Mesendoderm (in vitro differentiated cells): ENCODE measurements at regions not wholly inside any gene's neighbourhood (a gene's known extent, or its start where the extent isn't known, plus 50 kb on each side); places are given as distances from the start of the nearest gene placed in this dataset.
A peak's percentile ranks its signal among the peaks of the same experiment; 100 is the strongest.

Experiments used
- DNase-seq: peaks from one replicate; pipeline ENCODE4 v3.0.0; 2013
- H2AK5ac ChIP-seq: 2 replicates; pipeline ENCODE4 v1.6.1; 2013; ENCODE audit warnings: low read length, inconsistent platforms
- H2BK120ac ChIP-seq: 2 replicates; pipeline ENCODE4 v1.6.1; 2013; ENCODE audit warnings: low read depth, mild to moderate bottlenecking, low read length, moderate library complexity, mixed read lengths
- H2BK15ac ChIP-seq: replicated peaks from 2 replicates; pipeline ENCODE4 v1.6.1; 2013; ENCODE audit warnings: low read depth, mild to moderate bottlenecking, moderate library complexity
- H2BK5ac ChIP-seq: 2 replicates; pipeline ENCODE4 v1.6.1; 2013; ENCODE audit warnings: low read length, inconsistent platforms
- H3K18ac ChIP-seq: 2 replicates; pipeline ENCODE4 v1.6.1; 2013; ENCODE audit warnings: mild to moderate bottlenecking, low read length, mixed read lengths
- H3K23ac ChIP-seq: one replicate; pipeline ENCODE4 v1.6.1; 2013; ENCODE audit warnings: low read length
- H3K27ac ChIP-seq: 2 replicates; pipeline ENCODE4 v1.5.1; 2013; ENCODE audit warnings: low read depth, mild to moderate bottlenecking, inconsistent platforms, low read length, moderate library complexity
- H3K27me3 ChIP-seq: 2 replicates; pipeline ENCODE4 v1.6.1; 2013; ENCODE audit warnings: low read length, control low read depth, mild to moderate bottlenecking, inconsistent platforms; ENCODE audit not compliant: insufficient read depth, poor library complexity
- H3K36me3 ChIP-seq: 2 replicates; pipeline ENCODE4 v1.6.1; 2013; ENCODE audit warnings: low read length, inconsistent platforms; ENCODE audit not compliant: control insufficient read depth, insufficient read depth
- H3K4ac ChIP-seq: one replicate; pipeline ENCODE4 v1.6.1; 2013; ENCODE audit warnings: low read depth, mild to moderate bottlenecking, low read length, moderate library complexity
- H3K4me1 ChIP-seq: 2 replicates; pipeline ENCODE4 v1.6.1; 2013; ENCODE audit warnings: low read depth, low read length, inconsistent platforms; ENCODE audit not compliant: control insufficient read depth
- H3K4me2 ChIP-seq: 2 replicates; pipeline ENCODE4 v1.6.1; 2013; ENCODE audit warnings: low read length
- H3K4me3 ChIP-seq: 2 replicates; pipeline ENCODE4 v1.5.1; 2013; ENCODE audit warnings: mild to moderate bottlenecking, low read length
- H3K56ac ChIP-seq: one replicate; pipeline ENCODE4 v1.6.1; 2013; ENCODE audit warnings: low read length
- H3K79me1 ChIP-seq: 2 replicates; pipeline ENCODE4 v1.6.1; 2013; ENCODE audit warnings: low read length, inconsistent platforms
- H3K79me2 ChIP-seq: 2 replicates; pipeline ENCODE4 v1.6.1; 2013; ENCODE audit warnings: mild to moderate bottlenecking, low read length; ENCODE audit not compliant: control insufficient read depth, insufficient read depth
- H3K9ac ChIP-seq: 2 replicates; pipeline ENCODE4 v1.6.1; 2013; ENCODE audit warnings: low read length, inconsistent platforms
- H4K5ac ChIP-seq: one replicate; pipeline ENCODE4 v1.6.1; 2013; ENCODE audit warnings: low read length
- H4K8ac ChIP-seq: one replicate; pipeline ENCODE4 v1.6.1; 2013; ENCODE audit warnings: low read depth, mild to moderate bottlenecking, control low read depth, low read length, moderate library complexity
- WGBS: extraction: QIAGEN DNeasy Blood & Tissue Kit; methylation state at CpG from one replicate; pipeline ENCODE4 v1.1.7; 2013; ENCODE audit warnings: low lambda C conversion rate, missing lambda C conversion rate; ENCODE audit not compliant: insufficient coverage; ENCODE audit errors: extremely low coverage; 5-methylcytosine and 5-hydroxymethylcytosine counted together

DNA sequence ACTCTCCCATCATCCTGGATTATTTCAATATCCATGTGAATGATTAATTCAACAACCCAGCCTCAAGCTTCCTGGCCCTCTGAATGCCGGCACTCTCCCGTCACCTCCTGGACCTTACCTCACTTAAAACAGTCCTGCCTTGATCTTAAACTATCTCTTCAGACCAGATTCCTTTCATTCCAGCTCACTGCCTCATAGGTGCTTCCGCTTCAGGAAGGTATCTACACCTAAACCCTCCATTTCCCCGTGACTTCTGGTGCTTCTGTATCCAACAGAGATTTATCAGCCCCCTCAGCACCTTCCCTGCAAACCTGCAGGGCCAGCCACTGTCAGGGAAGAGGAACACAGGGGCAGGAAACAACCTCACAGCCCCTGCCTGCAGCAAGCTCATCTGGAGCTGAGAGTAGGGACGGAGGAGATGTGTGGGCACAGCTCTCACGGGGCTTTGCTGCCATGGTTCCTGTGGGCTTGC is 98.9 kb upstream of the TJP1 start:
- Histone ChIP-seq H3K4me2 (no peak overlapping the region), H4K8ac (no peak overlapping the region), H3K27me3 (no peaks in the 10 kb centered on the region), H3K4me3 (no peak overlapping the region), H3K4me1 (peaks cover 13% of the 10 kb centered on the region), H3K36me3 (no peaks in the 10 kb centered on the region), H2BK120ac (no peak overlapping the region), H2BK5ac (peak overlapping the region; percentile 28), H3K27ac (peak overlapping the region; percentile 81), H2BK15ac (no peak overlapping the region), H3K23ac (no peak overlapping the region), H3K56ac (peak overlapping the region; percentile 79), H3K4ac (peak overlapping the region; percentile 81), H2AK5ac (no peak overlapping the region), H3K18ac (no peak overlapping the region), H3K79me2 (no peaks in the 10 kb centered on the region), H4K5ac (no peak overlapping the region), H3K79me1 (no peaks in the 10 kb centered on the region), H3K9ac (no peak overlapping the region)
- DNase-seq = peak; percentile 99
- no CpG with 5 or more reads among the region's 6 CpGs for WGBS

DNA sequence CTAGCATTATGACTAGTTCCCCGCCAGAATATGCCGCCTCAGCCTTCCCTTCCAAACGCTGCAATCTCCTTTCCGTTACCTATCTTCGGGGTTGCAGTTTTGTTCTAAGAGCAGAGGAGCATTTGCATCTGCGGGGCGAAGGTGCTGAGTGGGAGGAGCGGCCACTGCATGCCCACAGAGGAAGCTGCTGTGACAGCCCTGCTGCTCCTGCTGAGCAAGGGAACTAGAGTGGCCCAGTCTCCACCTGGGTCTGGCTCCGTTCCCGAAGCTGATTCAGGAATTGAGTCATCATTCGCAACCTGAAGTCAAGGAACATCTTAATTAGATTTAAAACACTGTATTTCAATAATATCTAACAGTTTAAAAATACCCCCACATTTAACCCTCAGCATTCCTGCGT is 98.2 kb upstream of the TJP1 start:
- H3K4me3 ChIP-seq = no peak overlapping the region
- no peak overlapping the region for H2BK15ac ChIP-seq
- no peaks in the 10 kb centered on the region for H3K79me2 ChIP-seq
- H3K79me1 ChIP-seq = no peaks in the 10 kb centered on the region
- no CpG with 5 or more reads among the region's 12 CpGs for WGBS
- H3K23ac ChIP-seq = peak overlapping the region; percentile 2
- no peaks in the 10 kb centered on the region for H3K36me3 ChIP-seq
- H3K27ac ChIP-seq = peak overlapping the region; percentile 41
- peaks cover 13% of the 10 kb centered on the region for H3K4me1 ChIP-seq
- H2BK120ac ChIP-seq = no peak overlapping the region
- H3K4ac ChIP-seq = no peak overlapping the region
- no peak overlapping the region for H3K4me2 ChIP-seq
- no peak overlapping the region for H2AK5ac ChIP-seq
- H3K9ac ChIP-seq = no peak overlapping the region
- H4K5ac ChIP-seq = no peak overlapping the region
- H3K18ac ChIP-seq = no peak overlapping the region
- no peak overlapping the region for H4K8ac ChIP-seq
- no peak overlapping the region for H2BK5ac ChIP-seq
- H3K56ac ChIP-seq = peak overlapping the region; percentile 35
- peak; percentile 79 for DNase-seq
- H3K27me3 ChIP-seq = no peaks in the 10 kb centered on the region

GRCh38 chr15:29919380-29919881 is 97.2 kb upstream of the TJP1 start:
- Histone ChIP-seq H3K27ac (no peak overlapping the region), H3K36me3 (no peaks in the 10 kb centered on the region), H3K4me1 (peaks cover 6% of the 10 kb centered on the region), H2BK15ac (no peak overlapping the region), H2BK120ac (peak overlapping the region; percentile 9), H2BK5ac (no peak overlapping the region), H3K4me2 (no peak overlapping the region), H4K8ac (no peak overlapping the region), H3K23ac (no peak overlapping the region), H4K5ac (no peak overlapping the region), H3K79me1 (no peaks in the 10 kb centered on the region), H3K4ac (no peak overlapping the region), H3K27me3 (no peaks in the 10 kb centered on the region), H3K9ac (no peak overlapping the region), H3K79me2 (no peaks in the 10 kb centered on the region), H3K18ac (no peak overlapping the region), H3K4me3 (no peak overlapping the region), H3K56ac (no peak overlapping the region), H2AK5ac (no peak overlapping the region)
- no peak for DNase-seq
- no CpG with 5 or more reads among the region's 2 CpGs for WGBS

DNA sequence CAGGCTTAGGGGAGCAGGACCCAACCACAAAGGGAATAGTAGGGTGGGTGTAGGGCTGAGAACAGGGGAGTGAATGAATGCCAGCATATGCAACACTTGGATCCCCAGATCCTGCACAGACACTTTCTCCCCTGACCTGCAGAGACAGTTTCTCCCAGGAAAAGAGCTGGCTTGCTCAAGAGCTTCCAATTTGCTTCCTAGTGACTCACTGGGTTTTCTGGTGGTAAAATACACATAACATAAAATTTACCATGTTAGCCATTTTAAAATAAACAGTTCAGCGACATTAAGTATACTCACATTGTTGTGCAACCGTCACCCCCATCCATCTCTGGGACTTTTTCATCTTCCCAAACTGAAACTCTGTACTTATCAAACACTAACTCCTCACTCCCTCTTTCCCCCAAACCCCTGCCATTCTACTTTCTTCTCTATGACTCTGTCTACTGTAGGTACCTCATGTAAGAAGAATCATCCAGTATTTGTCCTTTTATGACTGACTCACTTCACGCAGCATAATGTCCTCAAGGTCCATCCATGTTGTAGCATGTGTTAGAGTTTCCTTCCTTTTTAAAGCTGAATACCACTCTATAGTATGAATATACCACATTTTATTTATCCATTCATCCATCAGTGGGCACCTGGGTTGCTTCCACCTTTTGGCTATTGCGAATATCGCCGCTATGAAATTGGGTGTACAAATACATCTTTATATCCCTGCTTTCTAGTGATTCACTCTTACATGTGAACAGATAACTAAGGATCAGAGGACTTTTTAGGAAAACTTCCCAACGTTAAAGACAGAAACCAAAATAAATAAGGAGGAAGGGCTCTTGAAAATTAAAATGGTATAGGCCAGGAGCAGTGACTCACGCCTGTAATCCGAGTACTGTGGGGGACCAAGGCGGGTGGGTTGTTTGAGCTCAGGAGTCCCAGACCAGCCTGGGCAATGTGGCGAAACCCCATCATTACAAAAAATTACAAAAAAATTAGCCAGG is 95.6 kb upstream of the TJP1 start:
- Histone ChIP-seq H3K79me1 (no peaks in the 10 kb centered on the region), H2BK5ac (no peak overlapping the region), H2AK5ac (no peak overlapping the region), H3K4me3 (no peak overlapping the region), H3K79me2 (no peaks in the 10 kb centered on the region), H3K23ac (no peak overlapping the region), H2BK120ac (no peak overlapping the region), H3K4me2 (no peak overlapping the region), H4K8ac (no peak overlapping the region), H3K36me3 (no peaks in the 10 kb centered on the region), H4K5ac (no peak overlapping the region), H3K4ac (no peak overlapping the region), H3K27me3 (no peaks in the 10 kb centered on the region), H2BK15ac (no peak overlapping the region), H3K4me1 (peaks cover 6% of the 10 kb centered on the region), H3K27ac (no peak overlapping the region), H3K18ac (no peak overlapping the region), H3K9ac (no peak overlapping the region), H3K56ac (no peak overlapping the region)
- WGBS = no CpG with 5 or more reads among the region's 11 CpGs
- no peak for DNase-seq

DNA sequence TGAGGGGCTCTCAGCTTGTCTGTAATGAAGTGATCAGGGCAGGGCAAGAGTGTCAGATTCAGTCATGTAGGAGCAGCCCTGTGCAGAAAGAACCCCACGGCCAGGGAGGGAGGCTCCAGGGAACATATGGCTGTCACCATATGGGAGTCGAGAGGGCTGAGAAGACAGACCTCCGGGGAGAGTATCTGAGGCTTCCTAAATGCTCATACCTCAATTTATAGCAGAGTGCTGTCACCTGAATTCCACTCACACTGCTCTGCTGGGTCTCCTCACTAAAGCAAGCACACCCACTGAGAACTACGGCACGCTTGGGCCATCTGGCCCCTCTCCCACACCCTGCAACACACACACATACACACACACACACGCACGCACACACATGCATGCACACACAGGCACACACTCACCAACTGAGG is 92.3 kb upstream of the TJP1 start:
- Histone ChIP-seq H3K56ac (peak overlapping the region; percentile 54), H3K27ac (no peak overlapping the region), H3K9ac (no peak overlapping the region)

More for the DNA sequence above, 92.3 kb upstream of the TJP1 start:
- Histone ChIP-seq H2BK5ac (no peak overlapping the region), H3K18ac (no peak overlapping the region), H2BK120ac (no peak overlapping the region), H4K8ac (no peak overlapping the region), H4K5ac (no peak overlapping the region), H3K4me3 (no peak overlapping the region), H3K27me3 (no peaks in the 10 kb centered on the region), H3K36me3 (no peaks in the 10 kb centered on the region), H3K79me2 (no peaks in the 10 kb centered on the region), H2BK15ac (no peak overlapping the region), H3K79me1 (no peaks in the 10 kb centered on the region), H3K4me2 (no peak overlapping the region), H2AK5ac (no peak overlapping the region), H3K4ac (no peak overlapping the region), H3K4me1 (no peaks in the 10 kb centered on the region), H3K23ac (no peak overlapping the region)
- no CpG with 5 or more reads among the region's 7 CpGs for WGBS
- DNase-seq = no peak
